Inflammatory macrophage (primary cell): ENCODE measurements at regions not wholly inside any gene's neighbourhood (a gene's known extent, or its start where the extent isn't known, plus 50 kb on each side); places are given as distances from the start of the nearest gene placed in this dataset.
"Not testable (repeated sequence)": the region's sequence is repeated elsewhere in the genome, so short reads cannot be mapped to it uniquely, and the experiment has no call there.

ENCODE experiments used
- DNase-seq, 2 donors: peaks; one replicate each; pipeline ENCODE4 v3.0.0-alpha.2; 2020 to 2022

DNA sequence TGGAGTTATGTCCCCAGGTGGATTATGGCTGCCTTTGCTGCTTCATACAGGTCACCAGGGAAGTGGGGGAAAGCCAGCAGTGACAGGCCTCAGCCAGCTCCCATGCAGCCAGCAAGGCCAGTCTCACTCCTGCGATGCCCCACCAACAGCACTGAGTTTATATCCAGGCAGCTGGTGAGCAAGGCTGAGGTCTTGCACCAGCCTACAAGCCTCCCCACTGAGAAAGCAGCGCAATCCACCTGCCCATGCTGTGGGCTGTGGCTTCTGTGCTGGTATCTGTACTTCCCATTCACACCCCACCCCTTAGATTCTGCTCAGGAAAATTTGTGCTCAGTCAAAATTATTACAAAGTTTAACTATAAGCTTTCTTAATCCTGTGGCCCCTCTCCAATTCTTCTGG, 153.5 kb downstream of the HHIP start:
- DNase-seq: no peak

- no peak for DNase-seq
Measured at GRCh38 chr4:144801731-144802130, 155.8 kb downstream of the HHIP start.

DNA sequence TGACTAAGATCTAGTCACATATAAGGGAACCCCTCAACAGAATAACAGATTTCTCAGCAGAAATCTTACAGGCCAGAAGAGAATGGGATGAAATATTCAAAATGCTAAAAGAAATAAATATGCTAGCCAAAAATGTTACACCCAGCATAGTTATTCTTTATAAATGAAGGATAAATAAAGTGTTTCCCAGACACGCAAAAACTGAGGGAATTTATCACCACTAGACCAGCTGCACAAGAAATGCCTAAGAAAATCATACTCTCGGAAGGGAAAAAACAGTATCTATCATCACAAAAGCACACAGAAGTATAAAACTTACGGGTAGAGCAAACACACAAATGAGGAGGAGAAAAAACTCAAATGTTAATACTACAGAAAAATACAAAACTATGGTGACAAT, 162.1 kb downstream of the HHIP start:
- DNase-seq: no peak

GRCh38 chr4:144809056-144809640, 163.2 kb downstream of the HHIP start:
- no peak for DNase-seq

DNA sequence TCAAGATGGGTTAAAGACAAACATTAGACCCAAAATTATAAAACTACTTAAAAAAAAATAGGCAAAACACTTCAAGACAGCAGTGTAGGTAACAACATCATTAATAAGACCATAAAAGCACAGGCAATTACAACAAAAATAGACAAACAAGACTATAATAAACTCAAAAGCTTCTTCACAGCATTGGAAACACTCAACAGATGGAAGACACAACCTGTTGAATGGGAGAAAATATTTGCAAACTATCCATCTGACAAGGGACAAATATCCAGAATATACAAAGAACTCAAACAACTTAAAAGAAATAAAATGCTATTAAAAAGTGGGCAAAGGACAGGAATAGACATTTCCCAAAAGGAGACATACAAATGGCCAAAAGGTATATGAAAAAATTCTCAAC, 170.7 kb downstream of the HHIP start:
- DNase-seq: no peak

- DNase-seq: no peak
Measured at GRCh38 chr4:144817081-144817480, 171.1 kb downstream of the HHIP start.

- DNase-seq: no peak
Measured at GRCh38 chr4:144818136-144818535, 172.2 kb downstream of the HHIP start.

DNA sequence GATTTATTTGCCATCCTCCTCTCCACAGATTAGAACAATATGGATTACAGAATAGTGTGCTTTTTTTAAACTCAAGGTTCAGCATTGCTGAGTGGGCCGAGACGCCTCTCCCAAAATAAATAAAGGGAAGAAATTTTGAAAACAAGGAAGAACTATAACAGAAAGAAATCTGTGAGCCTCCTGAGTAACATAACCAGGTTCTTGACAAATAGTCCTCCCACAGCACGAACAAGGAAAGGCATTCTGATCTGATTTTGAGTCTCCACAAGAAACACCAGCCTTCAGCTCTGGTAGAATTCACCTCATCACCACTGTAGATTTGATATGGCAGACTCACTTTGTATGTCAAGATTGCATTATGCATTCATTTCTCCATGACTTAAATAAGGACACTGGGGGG, 173.6 kb downstream of the HHIP start:
- no peak for DNase-seq

- no peak for DNase-seq
Measured at GRCh38 chr4:144820011-144820727, 174.2 kb downstream of the HHIP start.

DNA sequence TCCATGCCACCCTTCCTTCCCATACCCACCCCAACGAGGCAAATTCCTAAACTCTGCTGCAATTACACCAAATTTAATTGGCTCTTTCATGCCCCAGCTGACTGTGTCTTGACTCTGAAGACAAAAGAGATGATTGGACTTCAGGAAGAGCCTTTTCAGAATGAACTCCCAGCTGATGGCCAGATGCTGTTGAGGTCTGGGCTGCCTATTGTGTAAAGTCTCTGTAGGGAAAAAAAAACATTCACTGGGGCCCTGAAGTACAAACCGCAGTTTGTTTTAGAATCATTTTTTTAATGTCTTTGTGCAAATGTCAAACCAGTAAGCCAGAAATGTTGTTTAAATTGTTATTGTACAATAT, 174.8 kb downstream of the HHIP start:
- no peak for DNase-seq

DNA sequence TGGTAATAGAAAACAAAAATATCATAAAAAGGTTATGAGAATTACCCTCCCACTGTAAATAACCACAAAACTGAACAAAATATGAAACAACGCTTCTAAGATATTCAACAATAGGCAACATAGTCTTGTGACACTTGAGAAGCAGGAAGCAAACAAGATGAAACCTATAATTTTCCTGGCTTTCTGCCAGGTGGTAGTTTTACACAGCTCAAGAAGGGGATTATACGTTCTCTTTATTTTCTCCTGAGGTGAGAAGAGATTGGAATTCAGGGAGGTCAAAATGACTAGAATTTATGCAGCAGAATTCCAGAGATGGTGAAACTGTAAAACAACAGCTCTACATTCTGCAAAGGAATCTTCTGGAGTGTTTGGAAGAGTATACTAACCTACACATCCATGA, 186.0 kb downstream of the HHIP start:
- no peak for DNase-seq

- no peak for DNase-seq
Measured at GRCh38 chr4:144845411-144845810, 199.5 kb downstream of the HHIP start.

DNA sequence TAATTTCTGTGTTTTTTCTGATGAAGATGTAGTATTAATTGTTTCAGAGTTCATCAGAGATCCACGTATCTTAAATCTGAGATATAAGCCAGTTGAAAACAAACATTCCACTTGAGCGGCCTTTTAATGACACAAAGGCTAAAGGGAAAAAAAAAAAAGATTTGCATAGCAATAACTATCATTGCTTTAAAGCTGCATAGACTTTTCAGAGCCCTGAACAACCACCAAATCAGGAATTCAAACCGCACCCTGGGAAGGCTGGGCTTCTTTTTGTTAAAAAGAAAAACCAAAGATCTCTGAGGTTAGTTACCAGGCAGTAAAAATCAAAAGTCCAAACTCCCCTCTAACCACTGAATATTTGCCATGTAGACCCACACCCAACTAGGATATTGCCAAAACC, 206.0 kb downstream of the HHIP start:
- no peak for DNase-seq

GRCh38 chr4:144861471-144861870, 215.5 kb downstream of the HHIP start:
- no peak for DNase-seq

- DNase-seq: no peak
Measured at GRCh38 chr4:144862210-144862609, 216.3 kb downstream of the HHIP start.

DNA sequence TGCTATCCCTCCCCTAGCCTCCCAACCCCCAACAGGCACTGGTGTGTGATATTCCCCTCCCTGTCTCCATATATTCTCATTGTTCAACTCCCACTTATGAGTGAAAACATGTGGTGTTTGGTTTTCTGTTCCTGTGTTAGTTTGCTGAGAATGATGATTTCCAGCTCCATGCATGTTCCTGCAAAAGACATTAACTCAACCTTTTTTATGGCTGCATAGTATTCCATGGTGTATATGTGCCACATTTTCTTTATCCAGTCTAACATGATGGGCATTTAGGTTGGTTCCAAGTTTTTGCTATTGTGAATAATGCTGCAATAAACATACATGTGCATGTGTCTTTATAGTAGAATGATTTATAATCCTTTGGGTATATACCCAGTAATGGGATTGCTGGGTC, 218.9 kb downstream of the HHIP start:
- not testable (repeated sequence) for DNase-seq

DNA sequence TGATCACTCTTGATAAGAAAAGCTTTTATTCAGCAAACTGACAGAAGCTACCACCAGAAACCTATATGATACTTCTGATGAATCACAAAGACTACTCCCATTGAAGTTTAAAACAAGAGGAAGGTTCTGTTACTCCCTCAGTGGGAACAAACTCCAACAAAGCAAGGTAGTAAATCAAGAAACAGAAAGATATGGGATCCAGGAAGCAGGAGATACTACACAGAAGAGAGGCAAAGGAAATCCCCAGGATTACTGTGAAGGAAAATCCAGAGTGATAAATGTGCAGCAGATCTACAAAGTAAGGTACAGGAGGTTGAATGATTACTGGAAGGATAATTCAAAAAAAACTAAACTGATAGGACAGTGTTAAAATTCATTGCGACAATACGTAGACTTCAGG, 222.4 kb downstream of the HHIP start:
- DNase-seq: no peak

- DNase-seq: no peak
Measured at GRCh38 chr4:144872508-144873225, 225.3 kb downstream of the ANAPC10 start.

- DNase-seq: no peak
Measured at GRCh38 chr4:144873226-144873990, 224.6 kb downstream of the ANAPC10 start.

DNA sequence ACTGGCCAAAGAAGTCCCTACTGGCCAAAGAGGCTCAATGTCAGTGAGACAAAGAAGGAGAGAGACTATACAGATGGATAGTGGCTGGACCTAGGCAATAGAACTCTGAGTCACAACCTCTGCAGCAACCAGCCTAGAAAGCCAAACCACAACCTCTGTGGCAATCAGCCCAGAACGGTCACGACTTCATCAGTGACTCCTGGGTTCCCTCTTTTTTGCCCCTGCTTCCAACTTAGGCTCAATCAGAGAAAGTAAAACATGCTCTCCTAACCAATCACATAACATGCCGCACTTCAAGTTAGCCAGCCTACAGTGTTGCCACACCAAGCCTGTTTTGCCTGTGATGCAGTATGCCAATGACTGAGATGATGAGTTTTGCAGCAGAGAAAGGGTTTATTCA, 203.4 kb downstream of the ANAPC10 start:
- peak; percentile 74 to 75 for DNase-seq

DNA sequence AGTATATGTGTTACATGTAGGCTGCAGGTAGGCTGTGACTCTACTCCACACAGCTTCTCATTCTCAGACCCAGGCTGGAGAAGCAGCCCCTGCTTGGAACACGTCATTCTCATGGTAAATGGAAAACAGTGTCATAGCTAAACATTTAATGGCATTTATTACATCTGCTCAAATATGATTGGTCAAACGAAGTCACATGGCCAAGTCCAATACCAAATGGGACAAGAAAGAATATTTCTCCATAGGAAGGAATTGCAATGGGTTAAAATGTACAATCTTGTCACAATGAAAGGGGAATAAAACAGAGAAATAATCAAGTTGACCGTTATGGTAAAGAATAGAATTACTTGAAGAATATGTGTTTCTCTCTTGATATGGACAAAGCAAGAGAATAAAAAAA, 198.6 kb downstream of the ANAPC10 start:
- no peak for DNase-seq

DNA sequence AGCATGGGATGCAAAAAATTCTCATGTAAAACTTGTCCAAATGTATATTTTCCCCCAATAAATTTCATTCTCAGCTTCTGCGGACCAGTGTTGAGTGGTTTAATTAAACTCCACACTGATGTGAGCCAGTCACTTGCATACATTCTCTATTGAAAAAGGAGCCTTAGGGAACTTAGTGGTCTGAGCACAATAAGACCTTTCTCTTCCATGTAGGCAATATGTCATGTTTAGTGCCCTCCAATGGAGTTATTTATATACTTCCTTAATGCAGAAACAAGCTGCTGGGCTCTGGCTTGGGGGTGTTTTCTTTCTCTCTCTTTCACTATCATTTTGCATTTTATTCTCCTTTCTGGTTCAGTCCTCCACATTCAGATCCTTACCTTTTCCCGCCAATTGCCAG, 196.9 kb downstream of the ANAPC10 start:
- no peak for DNase-seq

- DNase-seq: no peak
Measured at GRCh38 chr4:144902614-144903013, 195.4 kb downstream of the ANAPC10 start.
